ENCODE measurements at regions not wholly inside any gene's neighbourhood (a gene's known extent, or its start where the extent isn't known, plus 50 kb on each side); places are given as distances from the start of the nearest gene placed in this dataset.

GRCh38 chr22:34070531-34070930, 150.3 kb upstream of the LARGE1 start:
- TF ChIP-seq POLR2A (IDR thresholded peaks at IDR 0.05; ENCODE audit: low read length), result no peak
- TF ChIP-seq GATA1 (IDR thresholded peaks at IDR 0.05; ENCODE audit: low read depth, low read length), result no peak

Measured in erythroblast (primary cell).